Ovary (tissue), 3 donors: ENCODE measurements at regions not wholly inside any gene's neighbourhood (a gene's known extent, or its start where the extent isn't known, plus 50 kb on each side); places are given as distances from the start of the nearest gene placed in this dataset.

Experiments
- EP300 ChIP-seq: sonication (generic); formaldehyde crosslinking; IDR thresholded peaks from one replicate; pipeline ENCODE4 v1.6.1; 2017; ENCODE audit warnings: antibody characterized with exemption
- POLR2A ChIP-seq: fragments of 450-650 bp; IDR thresholded peaks from one replicate; pipeline ENCODE4 v1.6.1; 2017; ENCODE audit warnings: antibody characterized with exemption, mild to moderate bottlenecking, moderate library complexity
- TF ChIP-seq, protein P1 (sequence below), 3 donors: fragments of 450-650 bp in 2 of 3; fragments of 200-600 bp in 1 of 3; IDR thresholded peaks; one replicate each; pipeline versions ENCODE4 v1.5.1 to v1.8.0; 2016 to 2022; ENCODE audit warnings: antibody characterized with exemption in 3 of 3, mild to moderate bottlenecking in 1 of 3
- donor health status: DM: no; HTN: no; CAD: no.

DNA sequence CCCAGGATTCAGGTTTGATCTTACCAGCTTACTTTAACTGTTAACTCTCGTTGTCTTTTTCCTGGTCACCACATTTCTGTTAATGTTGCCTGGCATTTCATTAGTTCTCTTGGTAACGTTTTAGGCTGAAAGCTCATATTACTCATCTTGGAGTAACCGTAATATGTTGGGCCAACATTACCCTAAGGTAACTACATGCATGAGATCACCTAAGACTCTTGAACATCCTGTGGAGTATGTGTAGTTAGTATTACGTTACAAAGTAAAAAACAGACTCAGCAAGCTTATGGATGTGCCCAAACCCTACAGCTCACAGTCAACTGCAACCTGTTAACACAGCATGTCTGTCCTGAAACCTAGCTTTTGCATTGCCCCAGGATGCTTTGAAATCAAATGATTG is 203.3 kb upstream of the HS3ST1 start:
- TF ChIP-seq, protein P1, sequence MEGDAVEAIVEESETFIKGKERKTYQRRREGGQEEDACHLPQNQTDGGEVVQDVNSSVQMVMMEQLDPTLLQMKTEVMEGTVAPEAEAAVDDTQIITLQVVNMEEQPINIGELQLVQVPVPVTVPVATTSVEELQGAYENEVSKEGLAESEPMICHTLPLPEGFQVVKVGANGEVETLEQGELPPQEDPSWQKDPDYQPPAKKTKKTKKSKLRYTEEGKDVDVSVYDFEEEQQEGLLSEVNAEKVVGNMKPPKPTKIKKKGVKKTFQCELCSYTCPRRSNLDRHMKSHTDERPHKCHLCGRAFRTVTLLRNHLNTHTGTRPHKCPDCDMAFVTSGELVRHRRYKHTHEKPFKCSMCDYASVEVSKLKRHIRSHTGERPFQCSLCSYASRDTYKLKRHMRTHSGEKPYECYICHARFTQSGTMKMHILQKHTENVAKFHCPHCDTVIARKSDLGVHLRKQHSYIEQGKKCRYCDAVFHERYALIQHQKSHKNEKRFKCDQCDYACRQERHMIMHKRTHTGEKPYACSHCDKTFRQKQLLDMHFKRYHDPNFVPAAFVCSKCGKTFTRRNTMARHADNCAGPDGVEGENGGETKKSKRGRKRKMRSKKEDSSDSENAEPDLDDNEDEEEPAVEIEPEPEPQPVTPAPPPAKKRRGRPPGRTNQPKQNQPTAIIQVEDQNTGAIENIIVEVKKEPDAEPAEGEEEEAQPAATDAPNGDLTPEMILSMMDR (IDR thresholded peaks at IDR 0.05): no peak
- TF ChIP-seq POLR2A (no peak), EP300 (no peak)
